ENCODE measurements at regions not wholly inside any gene's neighbourhood (a gene's known extent, or its start where the extent isn't known, plus 50 kb on each side); places are given as distances from the start of the nearest gene placed in this dataset.

GRCh38 chr7:33701189-33701740, 204.1 kb upstream of the BMPER start:
- DNase-seq (ENCODE audit: low read depth), result no peak

GRCh38 chr7:33701927-33702326, 203.4 kb upstream of the BMPER start:
- no peak for DNase-seq (ENCODE audit: low read depth)

GRCh38 chr7:33702514-33703054, 202.8 kb upstream of the BMPER start:
- no peak for DNase-seq (ENCODE audit: low read depth)

- DNase-seq (ENCODE audit: low read depth), result no peak
Measured at GRCh38 chr7:33705333-33705833, 200.0 kb upstream of the BMPER start.

GRCh38 chr7:33706186-33706585, 199.2 kb upstream of the BMPER start:
- no peak for DNase-seq (ENCODE audit: low read depth)

- no peak for DNase-seq (ENCODE audit: low read depth)
Measured at GRCh38 chr7:33706771-33707200, 198.6 kb upstream of the BMPER start.

- DNase-seq (ENCODE audit: low read depth), result no peak
Measured at GRCh38 chr7:33707427-33707826, 197.9 kb upstream of the BMPER start.

GRCh38 chr7:33710608-33711007, 194.7 kb upstream of the BMPER start:
- DNase-seq (ENCODE audit: low read depth), result peak; percentile 23

GRCh38 chr7:33711231-33712019, 193.9 kb upstream of the BMPER start:
- DNase-seq (ENCODE audit: low read depth), result no peak

- no peak for DNase-seq (ENCODE audit: low read depth)
Measured at GRCh38 chr7:33712020-33712414, 193.3 kb upstream of the BMPER start.

- DNase-seq (ENCODE audit: low read depth), result no peak
Measured at GRCh38 chr7:33714208-33714607, 191.1 kb upstream of the BMPER start.

- DNase-seq (ENCODE audit: low read depth), result peak; percentile 74
Measured at GRCh38 chr7:33716581-33717477, 188.5 kb upstream of the BMPER start.

- DNase-seq (ENCODE audit: low read depth), result no peak
Measured at GRCh38 chr7:33719059-33719581, 186.2 kb upstream of the BMPER start.

GRCh38 chr7:33720139-33720538, 185.2 kb upstream of the BMPER start:
- no peak for DNase-seq (ENCODE audit: low read depth)

- DNase-seq (ENCODE audit: low read depth), result no peak
Measured at GRCh38 chr7:33720870-33721269, 184.5 kb upstream of the BMPER start.

GRCh38 chr7:33721895-33722294, 183.4 kb upstream of the BMPER start:
- DNase-seq (ENCODE audit: low read depth), result no peak

- DNase-seq (ENCODE audit: low read depth), result peak; percentile 94
Measured at GRCh38 chr7:33722383-33723101, 182.8 kb upstream of the BMPER start.

GRCh38 chr7:33724201-33724600, 181.1 kb upstream of the BMPER start:
- DNase-seq (ENCODE audit: low read depth), result no peak

- no peak for DNase-seq (ENCODE audit: low read depth)
Measured at GRCh38 chr7:33725111-33726025, 180.0 kb upstream of the BMPER start.

GRCh38 chr7:33726582-33726981, 178.8 kb upstream of the BMPER start:
- no peak for DNase-seq (ENCODE audit: low read depth)

All from ELR (cell line).